NOMO-1 treated with dmso at 0.1 percent for 144 hours (cell line): ENCODE measurements at regions not wholly inside any gene's neighbourhood (a gene's known extent, or its start where the extent isn't known, plus 50 kb on each side); places are given as distances from the start of the nearest gene placed in this dataset.

Experiments
- DNase-seq: peaks from one replicate; lab custom pipeline; 2025; ENCODE audit not compliant: unreplicated experiment; lab: John Stamatoyannopoulos, UW

- no peak for DNase-seq
Measured at GRCh38 chrX:39749728-39750127, 348.0 kb downstream of the BCOR start.

- DNase-seq, result peak; percentile 12
Measured at GRCh38 chrX:39750256-39750790, 347.4 kb downstream of the BCOR start.

- peak; percentile 73 for DNase-seq
Measured at GRCh38 chrX:39750848-39751247, 346.9 kb downstream of the BCOR start.

GRCh38 chrX:39752815-39753214, 344.9 kb downstream of the BCOR start:
- no peak for DNase-seq

GRCh38 chrX:39753293-39753996, 344.3 kb downstream of the BCOR start:
- no peak for DNase-seq

GRCh38 chrX:39755143-39756032, 342.4 kb downstream of the BCOR start:
- no peak for DNase-seq

GRCh38 chrX:39756086-39756883, 341.5 kb downstream of the BCOR start:
- DNase-seq, result no peak

- no peak for DNase-seq
Measured at GRCh38 chrX:39757971-39758370, 339.8 kb downstream of the BCOR start.

- DNase-seq, result no peak
Measured at GRCh38 chrX:39758791-39759525, 338.8 kb downstream of the BCOR start.

GRCh38 chrX:39759526-39760224, 338.1 kb downstream of the BCOR start:
- no peak for DNase-seq

GRCh38 chrX:39760930-39761329, 336.8 kb downstream of the BCOR start:
- no peak for DNase-seq

- DNase-seq, result no peak
Measured at GRCh38 chrX:39762266-39762841, 335.4 kb downstream of the BCOR start.

- DNase-seq, result no peak
Measured at GRCh38 chrX:39764441-39764914, 333.3 kb downstream of the BCOR start.

GRCh38 chrX:39765327-39765726, 332.4 kb downstream of the BCOR start:
- no peak for DNase-seq

GRCh38 chrX:39766085-39766726, 331.6 kb downstream of the BCOR start:
- no peak for DNase-seq

GRCh38 chrX:39766855-39767254, 330.9 kb downstream of the BCOR start:
- DNase-seq, result no peak

- no peak for DNase-seq
Measured at GRCh38 chrX:39767446-39767845, 330.3 kb downstream of the BCOR start.

GRCh38 chrX:39769748-39770147, 328.0 kb downstream of the BCOR start:
- DNase-seq, result no peak

- DNase-seq, result no peak
Measured at GRCh38 chrX:39771089-39771488, 326.7 kb downstream of the BCOR start.
